ENCODE measurements at regions not wholly inside any gene's neighbourhood (a gene's known extent, or its start where the extent isn't known, plus 50 kb on each side); places are given as distances from the start of the nearest gene placed in this dataset.
A peak's percentile ranks its signal among the peaks of the same experiment; 100 is the strongest.
"Not testable (repeated sequence)": the region's sequence is repeated elsewhere in the genome, so short reads cannot be mapped to it uniquely, and the experiment has no call there.

GRCh38 chr22:23464796-23465195 is 115.3 kb downstream of the IGLL1 start:
- not testable (repeated sequence) for DNase-seq (ENCODE audit: low read depth)

GRCh38 chr22:23460517-23461031 is 119.5 kb downstream of the IGLL1 start:
- DNase-seq (ENCODE audit: low read depth): not testable (repeated sequence)

GRCh38 chr22:23459645-23460516 is 120.2 kb downstream of the IGLL1 start:
- DNase-seq (ENCODE audit: low read depth): not testable (repeated sequence)

GRCh38 chr22:23458663-23459541 is 121.2 kb downstream of the IGLL1 start:
- no peak for DNase-seq (ENCODE audit: low read depth)

- DNase-seq (ENCODE audit: low read depth): peak; percentile 7
Observed at GRCh38 chr22:23457380-23457985, 122.6 kb downstream of the IGLL1 start.

- peak; percentile 6 for DNase-seq (ENCODE audit: low read depth)
Observed at GRCh38 chr22:23456666-23457379, 123.3 kb downstream of the IGLL1 start.

GRCh38 chr22:23454345-23454744 is 125.7 kb downstream of the IGLL1 start:
- DNase-seq (ENCODE audit: low read depth): not testable (repeated sequence)

- no peak for DNase-seq (ENCODE audit: low read depth)
Observed at GRCh38 chr22:23453277-23453676, 126.8 kb downstream of the IGLL1 start.

- no peak for DNase-seq (ENCODE audit: low read depth)
Observed at GRCh38 chr22:23452231-23453010, 127.7 kb downstream of the IGLL1 start.

GRCh38 chr22:23451452-23452230 is 128.4 kb downstream of the IGLL1 start:
- DNase-seq (ENCODE audit: low read depth): not testable (repeated sequence)

- not testable (repeated sequence) for DNase-seq (ENCODE audit: low read depth)
Observed at GRCh38 chr22:23450821-23451220, 129.3 kb downstream of the IGLL1 start.

GRCh38 chr22:23450434-23450795 is 129.7 kb downstream of the IGLL1 start:
- DNase-seq (ENCODE audit: low read depth): no peak

GRCh38 chr22:23449748-23450433 is 130.2 kb downstream of the IGLL1 start:
- not testable (repeated sequence) for DNase-seq (ENCODE audit: low read depth)

GRCh38 chr22:23448499-23449288 is 131.4 kb downstream of the IGLL1 start:
- not testable (repeated sequence) for DNase-seq (ENCODE audit: low read depth)

- DNase-seq (ENCODE audit: low read depth): no peak
Observed at GRCh38 chr22:23446796-23447350, 133.2 kb downstream of the IGLL1 start.

GRCh38 chr22:23446194-23446593 is 133.9 kb downstream of the IGLL1 start:
- DNase-seq (ENCODE audit: low read depth): not testable (repeated sequence)

GRCh38 chr22:23443905-23444304 is 136.2 kb downstream of the IGLL1 start:
- DNase-seq (ENCODE audit: low read depth): not testable (repeated sequence)
